Fibroblast of lung (primary cell): ENCODE measurements at regions not wholly inside any gene's neighbourhood (a gene's known extent, or its start where the extent isn't known, plus 50 kb on each side); places are given as distances from the start of the nearest gene placed in this dataset.

Experiments used
- EZH2 ChIP-seq: IDR thresholded peaks from 2 replicates; pipeline ENCODE4 v1.5.1; 2012; ENCODE audit warnings: low read length, control low read depth, mild to moderate bottlenecking; ENCODE audit errors: missing control alignments
- TF ChIP-seq, protein P1 (sequence below), 2 donors: IDR thresholded peaks in 1 of 2; conservative IDR thresholded peaks in 1 of 2; 1 replicate in 1 of 2; 2 replicates in 1 of 2; pipeline ENCODE4 v1.5.1; 2011 to 2012; ENCODE audit warnings: low read length in 2 of 2, control low read depth in 1 of 2, inconsistent platforms in 1 of 2, low read depth in 1 of 2, mild to moderate bottlenecking in 1 of 2

DNA sequence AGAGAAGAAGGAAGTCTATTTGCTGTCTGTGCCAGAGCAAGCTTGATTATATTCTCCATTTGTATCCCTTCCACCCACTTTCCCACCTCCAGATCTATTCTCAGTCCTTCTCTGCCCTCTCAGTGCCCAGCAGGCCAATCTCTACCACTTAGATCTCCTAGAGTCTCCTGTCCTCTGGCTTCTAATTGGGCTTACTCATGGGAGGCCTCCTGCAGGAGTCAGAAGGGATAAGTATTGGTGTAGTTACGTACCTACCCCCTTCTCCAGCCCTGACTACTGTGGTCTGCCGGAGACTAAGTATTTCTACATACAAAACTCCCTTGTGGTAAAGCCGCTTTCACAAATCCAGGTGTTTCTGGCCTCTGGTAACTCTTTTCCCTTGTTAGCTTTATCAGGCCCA is 221.2 kb downstream of the PTGER3 start:
- TF ChIP-seq, protein P1, sequence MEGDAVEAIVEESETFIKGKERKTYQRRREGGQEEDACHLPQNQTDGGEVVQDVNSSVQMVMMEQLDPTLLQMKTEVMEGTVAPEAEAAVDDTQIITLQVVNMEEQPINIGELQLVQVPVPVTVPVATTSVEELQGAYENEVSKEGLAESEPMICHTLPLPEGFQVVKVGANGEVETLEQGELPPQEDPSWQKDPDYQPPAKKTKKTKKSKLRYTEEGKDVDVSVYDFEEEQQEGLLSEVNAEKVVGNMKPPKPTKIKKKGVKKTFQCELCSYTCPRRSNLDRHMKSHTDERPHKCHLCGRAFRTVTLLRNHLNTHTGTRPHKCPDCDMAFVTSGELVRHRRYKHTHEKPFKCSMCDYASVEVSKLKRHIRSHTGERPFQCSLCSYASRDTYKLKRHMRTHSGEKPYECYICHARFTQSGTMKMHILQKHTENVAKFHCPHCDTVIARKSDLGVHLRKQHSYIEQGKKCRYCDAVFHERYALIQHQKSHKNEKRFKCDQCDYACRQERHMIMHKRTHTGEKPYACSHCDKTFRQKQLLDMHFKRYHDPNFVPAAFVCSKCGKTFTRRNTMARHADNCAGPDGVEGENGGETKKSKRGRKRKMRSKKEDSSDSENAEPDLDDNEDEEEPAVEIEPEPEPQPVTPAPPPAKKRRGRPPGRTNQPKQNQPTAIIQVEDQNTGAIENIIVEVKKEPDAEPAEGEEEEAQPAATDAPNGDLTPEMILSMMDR (conservative IDR thresholded peaks at IDR 0.05 in 1 of 2, IDR thresholded peaks at IDR 0.05 in 1 of 2; ENCODE audit: low read depth in 1 of 2, low read length in 2 of 2): no peak
- TF ChIP-seq EZH2: no peak
